Ecto neural progenitor cell (in vitro differentiated cells): ENCODE measurements at regions not wholly inside any gene's neighbourhood (a gene's known extent, or its start where the extent isn't known, plus 50 kb on each side); places are given as distances from the start of the nearest gene placed in this dataset.
"Not testable (repeated sequence)": the region's sequence is repeated elsewhere in the genome, so short reads cannot be mapped to it uniquely, and the experiment has no call there.

Source experiments
- DNase-seq: peaks from one replicate; pipeline ENCODE4 v3.0.0-alpha.2; 2018; ENCODE audit warnings: low spot score

DNA sequence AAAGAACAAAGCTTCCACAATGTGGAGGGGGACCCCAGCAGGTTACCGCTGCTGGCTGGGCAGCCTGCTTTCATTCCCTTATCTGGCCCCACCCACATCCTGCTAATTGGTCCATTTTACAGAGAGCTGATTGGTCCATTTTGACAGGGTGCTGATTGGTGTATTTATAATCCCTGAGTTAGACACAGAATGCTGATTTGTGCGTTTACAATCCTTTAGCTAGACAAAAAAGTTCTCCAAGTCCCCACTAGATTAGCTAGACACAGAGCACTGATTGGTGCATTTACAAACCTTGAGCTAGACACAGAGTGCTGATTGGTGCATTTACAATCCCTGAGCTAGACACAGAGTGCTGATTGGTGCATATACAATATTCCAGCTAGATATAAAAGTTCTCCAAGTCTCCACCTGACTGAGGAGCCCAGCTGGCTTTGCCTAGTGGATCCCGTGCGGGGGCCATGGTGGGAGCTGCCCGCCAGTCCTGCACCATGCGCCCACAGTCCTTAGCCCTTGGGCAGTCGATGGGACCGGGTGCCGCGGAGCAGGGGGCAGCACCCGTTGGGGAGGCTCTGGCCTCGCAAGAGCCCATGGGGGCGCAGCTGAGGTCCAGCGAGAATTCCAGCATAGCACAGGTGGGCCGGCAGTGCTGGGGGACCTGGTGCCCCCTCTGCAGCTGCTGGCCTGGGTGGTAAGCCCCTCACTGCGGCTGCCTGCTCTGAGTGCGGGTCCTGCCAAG lies 88.8 kb upstream of the MYLIP start:
- DNase-seq = not testable (repeated sequence)

GRCh38 chr6:16038938-16039337 lies 89.9 kb upstream of the MYLIP start:
- no peak for DNase-seq

DNA sequence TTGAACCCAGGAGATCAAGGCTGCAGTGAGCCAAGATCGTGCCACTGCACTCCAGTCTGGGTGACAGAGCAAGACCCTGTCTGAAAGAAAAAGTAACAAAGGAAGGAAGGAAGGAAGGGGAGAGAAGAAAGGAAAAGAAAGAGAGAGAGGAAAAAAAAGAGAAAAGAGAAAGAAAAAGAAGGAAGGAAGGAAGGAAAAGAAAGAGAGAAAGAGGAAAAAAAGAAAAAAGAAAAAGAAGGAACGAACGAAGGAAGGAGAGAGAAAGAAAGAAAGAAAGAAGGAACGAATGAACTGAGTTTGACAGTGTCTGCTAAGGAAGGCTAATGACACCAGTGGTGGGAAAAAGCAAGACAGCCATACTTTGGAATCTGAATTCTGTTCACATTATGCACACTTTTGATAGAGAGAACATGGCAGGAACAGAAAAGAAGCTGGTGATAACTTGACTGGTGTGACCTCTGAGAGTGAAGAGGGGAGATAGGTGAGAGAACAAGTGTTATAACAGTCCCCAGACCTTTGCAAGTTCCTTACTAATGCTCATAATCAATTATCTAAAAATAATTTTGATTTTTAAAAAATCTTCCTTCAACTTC lies 93.3 kb upstream of the MYLIP start:
- DNase-seq = no peak

- no peak for DNase-seq
Measured at GRCh38 chr6:16033214-16033613, 95.7 kb upstream of the MYLIP start.

DNA sequence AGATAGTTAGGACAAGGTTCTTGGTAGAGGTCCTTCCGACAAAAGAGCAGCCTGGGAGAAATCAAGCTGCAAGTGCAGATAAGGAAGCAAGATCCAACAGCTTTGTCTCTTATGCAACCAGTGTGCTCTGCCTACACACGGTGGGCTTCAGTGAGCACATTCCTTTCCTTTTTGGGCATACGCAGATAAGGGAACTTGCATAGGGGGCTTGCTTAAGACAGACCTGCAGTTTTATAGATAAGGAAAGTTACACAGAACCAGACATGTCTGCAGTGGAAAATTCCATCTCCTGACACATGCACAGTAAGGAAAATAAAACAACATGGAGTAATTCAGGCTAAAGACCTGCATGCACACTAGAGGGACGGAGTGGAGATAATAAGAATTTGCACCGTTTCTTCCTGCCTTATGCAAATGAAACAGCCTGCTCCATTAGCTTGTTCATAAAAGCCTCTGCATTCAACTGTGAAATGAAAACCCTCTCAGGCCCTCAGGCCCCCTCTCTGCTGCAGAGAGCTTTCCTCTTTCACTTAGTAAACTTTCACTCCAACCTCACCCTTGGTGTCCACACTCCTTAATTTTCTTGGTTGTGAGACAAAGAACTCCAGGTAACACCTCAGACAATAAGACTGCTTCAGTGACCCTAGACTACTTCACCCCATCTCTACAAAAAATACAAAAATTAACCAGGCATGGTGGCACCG lies 97.5 kb upstream of the MYLIP start:
- DNase-seq = no peak

DNA sequence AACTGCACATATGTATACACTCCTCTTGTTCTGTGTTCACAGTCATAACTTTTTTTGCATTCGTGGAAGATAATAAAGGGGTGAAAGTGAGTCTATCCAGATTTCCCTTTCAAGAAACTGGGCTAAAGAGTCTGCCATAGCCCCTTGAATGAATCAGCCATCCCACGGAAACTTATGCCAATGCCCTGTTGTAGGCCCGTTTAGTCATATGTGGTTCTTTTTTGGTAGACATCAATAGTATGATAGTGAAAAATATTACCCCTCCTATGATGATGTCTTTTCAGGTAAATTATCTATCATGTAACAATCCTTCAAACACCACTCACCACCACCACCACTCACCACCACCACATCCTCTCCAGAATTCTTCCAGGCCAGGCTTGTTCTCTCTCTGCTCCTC lies 99.9 kb upstream of the MYLIP start:
- no peak for DNase-seq

- DNase-seq = no peak
Measured at GRCh38 chr6:16020259-16020658, 108.6 kb upstream of the MYLIP start.

GRCh38 chr6:16019462-16019861 lies 109.4 kb upstream of the MYLIP start:
- no peak for DNase-seq

GRCh38 chr6:16018626-16019025 lies 110.3 kb upstream of the MYLIP start:
- no peak for DNase-seq

GRCh38 chr6:16014325-16014724 lies 114.6 kb upstream of the MYLIP start:
- DNase-seq = not testable (repeated sequence)

DNA sequence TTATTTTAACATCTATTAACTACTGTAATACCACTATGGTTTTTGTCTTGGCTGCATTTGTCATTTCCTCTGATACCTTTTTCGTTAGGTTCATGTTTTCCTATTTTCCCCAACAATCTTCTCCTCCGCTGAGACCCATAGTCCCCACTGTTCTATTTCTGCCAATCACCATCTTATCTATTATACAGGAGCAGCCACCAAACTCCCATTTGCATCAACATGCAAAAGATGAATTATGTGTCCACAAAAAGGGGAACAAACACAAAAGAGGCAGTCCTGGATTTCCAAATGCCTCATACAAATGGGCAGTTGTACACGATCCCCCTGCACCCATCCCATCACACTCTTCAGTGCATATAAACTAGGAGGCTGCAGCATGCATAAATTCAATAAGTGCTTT lies 121.7 kb upstream of the MYLIP start:
- DNase-seq = no peak

DNA sequence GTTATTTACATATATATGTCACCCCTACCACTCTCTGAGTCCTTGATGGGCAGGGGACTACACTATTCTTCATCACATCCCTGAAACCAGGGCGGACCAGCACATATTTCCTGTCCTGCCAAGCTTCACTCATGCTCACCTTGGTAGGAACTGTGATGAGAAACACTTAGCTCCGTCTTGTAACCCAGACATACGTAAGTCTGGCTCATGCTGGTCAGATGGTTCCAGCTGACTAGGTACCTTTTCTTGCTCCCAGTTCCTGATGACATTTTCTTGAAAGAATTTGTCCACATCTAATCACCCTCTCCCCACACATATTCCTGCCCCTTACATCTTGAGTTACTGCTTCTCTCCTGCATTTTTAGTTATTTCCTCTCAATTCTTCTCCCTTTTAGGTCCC lies 122.2 kb upstream of the MYLIP start:
- DNase-seq = no peak

GRCh38 chr6:16004934-16005679 lies 123.8 kb upstream of the MYLIP start:
- no peak for DNase-seq

- DNase-seq = no peak
Measured at GRCh38 chr6:16003197-16003491, 125.7 kb upstream of the MYLIP start.

DNA sequence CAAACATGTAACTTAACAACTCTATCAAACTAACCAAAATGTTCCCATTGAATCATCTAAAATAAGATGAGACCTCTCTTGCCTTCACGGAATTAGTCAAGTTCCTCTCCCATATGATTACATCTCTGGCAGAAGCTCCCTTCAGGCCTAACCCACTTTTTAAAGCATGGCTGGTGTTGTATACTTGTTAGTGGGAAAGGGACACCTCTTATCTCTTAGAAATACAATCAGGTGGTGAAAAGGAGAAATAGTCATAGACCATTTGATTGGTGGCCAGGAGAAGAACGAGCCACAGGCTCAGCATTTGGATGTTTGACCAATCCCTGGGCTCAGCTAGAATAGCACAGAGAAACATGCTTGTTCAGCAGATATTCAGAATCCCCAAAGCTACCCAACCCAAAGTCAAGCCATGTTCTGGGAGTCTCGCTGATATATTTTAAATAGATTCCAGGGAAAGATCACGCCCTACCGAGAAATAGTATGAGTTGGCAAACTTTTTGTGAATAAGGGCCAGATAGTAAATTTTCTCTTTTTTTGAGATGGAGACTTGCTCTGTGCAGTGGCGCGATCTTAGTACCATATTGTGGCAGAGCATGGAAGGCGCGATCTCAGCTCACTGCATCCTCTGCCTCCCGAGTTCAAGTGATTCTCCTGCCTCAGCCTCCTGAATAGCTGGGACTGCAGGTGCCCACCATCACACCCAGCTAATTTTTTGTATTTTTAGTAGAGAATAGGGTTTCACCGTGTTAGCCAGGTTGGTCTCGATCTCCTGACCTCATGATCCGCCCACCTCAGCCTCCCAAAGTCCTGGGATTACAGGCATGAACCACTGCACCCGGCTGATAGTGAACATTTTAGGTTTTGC lies 126.3 kb upstream of the MYLIP start:
- no peak for DNase-seq

- no peak for DNase-seq
Measured at GRCh38 chr6:16001158-16001557, 127.7 kb upstream of the MYLIP start.

GRCh38 chr6:15999201-15999600 lies 129.7 kb upstream of the MYLIP start:
- DNase-seq = no peak

DNA sequence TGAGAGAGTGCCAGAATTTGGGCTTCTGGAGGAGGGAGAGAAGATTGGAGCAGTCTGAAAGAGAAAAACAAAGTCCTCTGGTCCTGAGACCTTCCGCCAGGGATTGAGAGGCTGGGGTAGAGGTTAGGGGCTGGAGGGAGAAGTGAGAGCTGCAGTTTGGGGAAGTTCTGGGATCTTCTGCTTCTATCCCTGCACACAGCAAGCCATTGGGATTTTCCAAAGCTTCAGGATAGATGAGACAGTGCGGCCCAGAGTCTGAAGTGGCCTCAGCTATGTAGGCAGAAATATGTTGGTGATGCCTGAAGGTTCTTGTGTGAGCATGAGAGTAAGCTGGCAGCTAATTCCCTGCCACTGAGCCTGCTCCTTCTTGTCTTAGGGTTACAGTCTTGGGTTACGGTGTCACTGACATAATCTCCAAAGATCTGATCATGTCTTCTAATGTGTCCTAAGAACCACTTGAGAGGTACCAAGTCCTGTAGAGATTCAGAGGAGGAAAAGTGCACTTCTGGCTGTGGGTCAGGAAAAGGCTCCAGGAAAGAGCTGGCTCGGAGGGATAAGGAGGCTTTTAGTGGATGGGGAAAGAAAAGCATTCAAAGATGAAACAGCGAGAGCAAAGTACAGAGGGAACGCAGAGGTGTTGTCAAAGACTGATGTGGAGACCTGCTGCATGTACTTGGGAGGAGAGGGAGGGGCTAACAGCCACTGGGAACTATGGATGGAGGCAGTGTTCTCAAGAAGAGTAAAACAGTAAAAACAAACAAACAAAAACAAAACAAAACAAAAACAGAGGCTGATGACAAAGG lies 131.1 kb upstream of the MYLIP start:
- no peak for DNase-seq

DNA sequence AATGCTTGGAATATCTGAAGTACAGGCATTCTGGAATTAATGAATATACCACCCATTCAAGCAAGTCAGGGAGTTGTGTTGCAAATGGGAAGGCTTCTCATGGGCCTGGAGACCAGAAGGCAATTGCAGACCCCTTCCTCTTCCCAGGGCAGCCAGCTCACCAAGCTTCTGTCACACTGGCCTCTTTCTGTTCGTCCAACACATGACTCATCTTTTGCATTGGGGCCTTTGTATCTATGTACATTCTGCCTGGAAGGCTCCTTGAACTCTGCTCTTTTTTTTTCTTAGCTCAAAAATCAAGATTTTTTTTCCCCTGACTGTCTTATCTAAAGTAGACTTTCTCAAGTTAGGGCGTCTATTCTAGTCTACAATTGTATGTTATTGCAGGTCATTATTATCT lies 132.9 kb upstream of the MYLIP start:
- no peak for DNase-seq

DNA sequence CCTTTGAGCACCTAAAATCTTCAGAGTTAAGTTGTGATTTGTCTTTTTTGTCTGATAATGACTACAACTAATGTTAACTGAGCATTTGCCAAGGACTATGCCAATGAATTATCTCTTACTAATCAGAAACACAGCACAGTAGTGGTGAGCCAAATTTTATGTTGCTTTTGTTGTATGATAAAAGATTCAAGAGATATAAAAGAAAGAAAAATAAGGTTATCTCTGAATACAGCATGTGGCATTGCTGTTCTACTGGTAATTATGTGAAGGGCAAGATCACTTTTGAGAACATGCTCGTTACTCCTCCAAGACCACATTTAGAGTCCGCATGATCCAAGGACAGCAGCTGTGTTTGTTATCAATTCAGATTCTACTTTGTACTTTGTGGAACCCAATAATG lies 133.4 kb upstream of the MYLIP start:
- DNase-seq = no peak

DNA sequence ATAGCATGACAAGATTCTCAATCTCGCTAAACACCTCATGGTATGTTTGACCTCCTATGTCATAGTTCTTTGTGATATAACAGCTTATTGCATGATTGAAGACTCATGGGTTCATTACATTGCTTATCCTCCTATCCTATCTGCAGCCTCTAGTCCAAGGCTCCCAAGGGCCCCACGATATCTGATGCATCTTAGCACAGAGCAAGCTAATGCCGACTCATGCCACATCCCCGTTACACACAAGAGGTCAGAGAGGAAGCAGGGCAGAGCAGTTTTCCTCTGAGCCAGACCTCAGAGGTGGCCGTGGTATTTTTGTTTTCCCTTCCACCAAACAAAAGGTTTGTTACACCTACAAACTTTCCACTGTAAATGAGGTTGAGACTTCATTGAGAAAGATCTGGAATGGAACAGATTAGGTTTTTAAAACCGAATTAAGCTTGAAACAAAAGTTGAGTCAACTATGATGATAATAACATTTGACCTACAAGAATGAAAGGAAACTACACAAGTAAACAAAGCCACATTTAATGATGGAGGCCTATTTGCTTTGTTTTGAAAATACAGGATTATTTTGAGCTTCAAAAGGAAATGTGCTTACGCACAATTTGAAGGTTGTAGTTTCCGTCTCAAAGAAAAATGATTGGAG lies 133.9 kb upstream of the MYLIP start:
- no peak for DNase-seq
